HG03025 (cell line): ENCODE measurements at regions not wholly inside any gene's neighbourhood (a gene's known extent, or its start where the extent isn't known, plus 50 kb on each side); places are given as distances from the start of the nearest gene placed in this dataset.
"Not testable (repeated sequence)": the region's sequence is repeated elsewhere in the genome, so short reads cannot be mapped to it uniquely, and the experiment has no call there.

ENCODE experiments used
- ATAC-seq: cut with Tn5 transposase; IDR thresholded peaks from one replicate; pipeline ENCODE4 v1.9.1; 2021; ENCODE audit warnings: mild to moderate bottlenecking, moderate library complexity; ENCODE audit not compliant: unreplicated experiment, low FRiP score

DNA sequence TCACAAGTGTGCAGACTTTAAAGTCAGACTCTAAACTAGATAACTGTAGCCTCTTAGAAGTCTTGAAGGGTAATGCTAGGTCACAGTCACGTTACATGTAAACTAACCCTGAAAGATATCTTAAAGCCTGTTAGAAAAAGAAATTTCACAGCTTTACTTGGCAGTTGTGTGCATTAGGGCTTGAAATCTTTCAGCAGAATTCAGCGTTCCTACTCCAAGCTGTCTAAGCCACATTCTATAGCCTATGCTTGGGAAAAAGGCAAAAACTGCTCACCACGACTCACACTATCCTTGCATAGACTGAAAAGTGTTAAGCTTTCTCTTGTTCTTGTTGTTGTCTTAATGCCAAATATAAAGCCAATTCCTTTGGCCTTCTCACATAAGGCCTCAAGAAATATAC is 338.0 kb upstream of the SASH1 start:
- no peak for ATAC-seq

DNA sequence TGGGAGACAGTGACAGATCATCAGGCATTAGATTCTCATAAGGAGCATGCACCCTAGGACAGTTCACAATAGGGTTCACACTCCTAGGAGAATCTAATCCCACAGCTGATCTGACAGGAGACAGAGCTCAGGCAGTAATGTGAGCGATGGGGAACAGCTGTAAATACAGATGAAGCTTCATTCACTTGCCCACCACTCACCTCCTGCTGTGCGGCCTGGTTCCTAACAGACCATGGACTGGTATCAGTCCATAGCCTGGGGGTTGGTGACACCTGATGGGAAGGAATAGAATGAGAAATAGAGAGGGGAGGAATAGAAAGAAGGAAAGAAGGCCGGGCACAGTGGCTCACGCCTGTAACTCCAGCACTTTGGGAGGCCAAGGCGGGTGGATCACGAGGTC is 336.8 kb upstream of the SASH1 start:
- ATAC-seq: no peak

DNA sequence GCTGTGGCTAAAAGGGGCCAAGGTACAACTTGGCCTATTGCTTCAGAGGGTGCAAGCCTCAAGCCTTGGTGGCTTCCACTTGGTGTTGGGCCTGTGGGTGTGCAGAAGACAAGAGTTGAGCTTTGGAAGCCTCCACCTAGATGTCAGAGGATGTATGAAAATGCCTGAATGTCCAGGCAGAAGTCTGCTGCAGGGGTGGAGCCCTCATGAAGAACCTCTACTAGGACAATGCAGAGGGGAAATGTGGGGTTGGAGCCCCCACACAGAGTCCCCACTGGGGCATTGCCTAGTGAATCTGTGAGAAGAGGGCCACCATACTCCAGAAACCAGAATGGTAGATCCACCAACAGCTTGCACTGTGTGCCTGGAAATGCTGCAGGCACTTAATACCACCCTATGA is 332.1 kb upstream of the SASH1 start:
- ATAC-seq: not testable (repeated sequence)

DNA sequence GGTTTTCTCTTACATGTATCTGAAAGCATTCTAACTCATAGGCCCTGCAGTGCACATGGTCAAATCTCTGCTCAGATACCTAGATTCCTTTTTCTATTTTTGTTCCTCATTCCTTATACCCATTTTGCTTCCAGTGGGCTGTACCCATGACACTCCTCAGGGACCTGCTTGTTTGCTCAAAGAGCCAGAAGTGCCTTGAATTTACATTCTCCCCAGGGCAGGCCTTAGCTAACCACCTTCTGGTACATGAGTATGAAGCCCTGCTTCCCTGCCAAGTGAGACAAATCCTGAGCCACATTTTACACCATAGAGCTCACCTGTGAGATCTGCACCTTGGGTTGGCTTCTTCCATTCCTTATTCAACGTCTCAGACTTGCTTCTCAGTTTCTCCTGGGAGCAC is 326.6 kb upstream of the SASH1 start:
- ATAC-seq: no peak

DNA sequence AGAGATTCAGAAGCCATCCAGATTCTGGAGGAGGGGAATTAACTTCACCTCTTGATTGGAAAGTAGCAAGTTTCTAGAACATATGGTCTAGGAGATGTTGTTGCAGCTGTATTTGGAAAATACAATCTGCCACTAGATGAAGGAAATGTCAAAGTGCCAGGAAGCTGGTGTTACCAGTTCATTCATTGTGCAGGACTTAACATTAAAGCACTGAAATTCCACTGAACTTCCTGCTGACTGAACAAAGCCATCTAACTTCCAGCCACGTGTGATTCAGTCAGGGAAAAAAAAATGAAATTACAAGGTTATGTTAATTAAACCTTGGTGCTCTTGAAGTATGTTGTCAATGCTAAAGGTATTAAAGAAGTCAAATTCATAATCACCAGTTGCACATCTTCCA is 321.5 kb upstream of the SASH1 start:
- ATAC-seq: no peak

DNA sequence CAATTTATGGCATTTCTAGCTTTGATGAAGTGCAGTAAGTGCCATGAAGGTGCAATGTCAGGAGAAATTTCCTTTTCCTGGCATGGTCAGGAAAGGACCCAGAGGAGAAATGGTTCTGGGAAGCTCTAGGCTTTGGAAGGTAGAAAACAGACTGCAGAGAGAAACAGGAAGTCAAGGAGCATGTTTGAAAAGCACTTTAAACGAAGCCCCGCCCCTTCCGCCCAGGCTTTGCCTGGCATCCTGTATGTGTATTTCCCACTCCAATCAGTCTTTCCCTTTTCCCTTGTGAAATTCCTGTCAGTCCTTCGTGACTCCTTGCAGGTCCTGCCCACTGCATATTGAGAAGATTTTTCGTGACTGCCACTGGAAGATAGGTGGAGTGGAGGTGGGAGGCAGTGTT is 320.9 kb upstream of the SASH1 start:
- no peak for ATAC-seq

DNA sequence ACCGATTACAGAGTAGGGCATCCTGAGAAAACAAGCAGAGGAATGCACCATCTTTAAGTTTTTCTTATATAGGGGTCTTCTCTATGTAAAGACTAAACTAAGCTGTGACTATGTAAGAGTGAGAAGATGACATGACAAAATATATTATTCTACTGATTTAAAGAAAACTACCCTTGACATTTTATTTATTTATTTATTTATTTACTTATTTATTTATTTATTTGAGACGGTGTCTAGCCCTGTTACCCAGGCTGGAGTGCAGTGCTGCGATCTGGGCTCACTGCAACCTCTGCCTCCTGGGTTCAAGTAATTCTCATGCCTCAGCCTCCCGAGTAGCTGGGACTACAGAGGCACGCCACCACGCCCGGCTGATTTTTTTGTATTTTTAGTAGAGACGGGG is 320.4 kb upstream of the SASH1 start:
- not testable (repeated sequence) for ATAC-seq

DNA sequence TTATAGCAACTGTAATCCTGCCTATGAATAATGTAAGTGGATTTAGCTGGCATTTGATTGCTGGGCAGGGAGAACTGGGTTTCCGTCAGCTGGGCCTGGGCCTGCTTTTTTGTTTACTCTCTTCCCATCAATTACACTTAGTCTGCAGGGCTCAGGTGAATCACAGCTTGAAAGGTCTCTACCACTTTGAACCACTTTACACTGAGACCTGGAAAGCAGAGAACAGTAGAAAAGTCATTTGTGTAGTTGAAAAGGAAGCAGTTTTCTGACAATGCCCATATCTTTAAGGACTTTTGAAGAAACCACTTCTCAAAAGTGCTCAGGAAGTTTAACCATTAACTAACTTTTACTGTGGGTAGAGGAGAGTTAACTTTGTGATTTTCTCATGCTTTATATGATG is 315.4 kb upstream of the SASH1 start:
- ATAC-seq: no peak

DNA sequence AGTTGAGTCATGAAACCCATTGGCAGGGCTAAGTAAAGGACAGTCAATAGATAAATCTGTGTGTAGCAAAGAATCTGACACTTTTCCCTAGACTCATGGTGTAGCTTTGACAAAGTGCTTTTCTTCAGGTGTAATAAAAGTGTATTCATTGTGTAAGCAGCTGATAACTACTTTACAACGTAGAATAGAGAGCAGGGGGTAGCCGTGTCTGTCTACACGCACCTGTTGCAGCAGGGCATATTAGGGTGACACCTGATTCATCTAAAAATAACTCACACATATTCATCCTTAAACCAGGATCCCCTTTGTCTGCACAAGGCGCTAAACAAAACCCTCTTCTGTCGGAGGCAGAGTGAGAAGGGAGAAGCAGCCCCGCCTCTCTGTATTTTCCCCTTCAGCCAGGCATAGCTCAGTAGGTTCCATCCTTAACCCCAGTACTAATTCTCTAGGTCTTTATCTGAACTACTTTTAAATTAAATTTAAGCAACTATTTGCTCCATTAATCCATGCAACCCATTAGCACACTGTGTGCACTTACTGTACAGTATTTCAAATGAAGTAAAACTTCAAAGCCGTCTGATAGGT is 306.7 kb upstream of the SASH1 start:
- ATAC-seq: no peak

DNA sequence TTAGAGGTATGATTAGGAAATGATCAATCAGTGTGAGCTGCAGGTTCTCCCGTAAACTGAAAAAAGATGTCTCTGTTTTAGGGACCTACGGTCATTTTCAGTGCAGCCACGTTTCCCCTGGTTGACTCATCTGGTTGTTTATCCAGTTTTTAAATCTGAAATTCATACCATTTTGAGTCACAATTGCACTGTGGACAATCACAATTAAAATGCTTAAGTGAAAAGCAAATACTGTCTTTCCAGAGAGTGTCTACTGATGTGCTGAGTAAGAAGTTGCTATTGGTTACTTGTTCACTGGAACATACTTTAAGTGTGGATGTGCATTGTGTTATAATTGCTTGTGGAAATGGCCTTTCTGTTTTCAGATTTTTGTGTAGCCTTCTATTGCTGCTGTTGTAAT is 305.1 kb upstream of the SASH1 start:
- ATAC-seq: no peak

DNA sequence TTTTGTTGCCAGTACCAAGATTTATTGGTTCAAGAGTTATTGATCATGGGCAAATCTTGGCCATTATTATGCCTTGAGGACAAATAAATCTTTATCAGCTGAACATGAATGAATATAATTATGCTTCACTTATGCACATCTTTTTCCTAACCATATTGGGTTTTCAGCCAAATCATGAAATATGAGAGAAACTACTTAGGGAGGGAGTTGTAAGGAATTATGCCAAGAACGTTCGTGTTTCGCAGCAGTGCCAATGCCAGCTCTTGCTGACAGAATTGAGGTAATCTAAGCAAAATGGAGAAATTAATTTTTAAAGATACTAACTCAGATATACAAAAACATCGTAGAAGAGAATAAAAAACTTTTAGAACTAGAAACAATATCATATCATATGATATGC is 301.1 kb upstream of the SASH1 start:
- no peak for ATAC-seq

DNA sequence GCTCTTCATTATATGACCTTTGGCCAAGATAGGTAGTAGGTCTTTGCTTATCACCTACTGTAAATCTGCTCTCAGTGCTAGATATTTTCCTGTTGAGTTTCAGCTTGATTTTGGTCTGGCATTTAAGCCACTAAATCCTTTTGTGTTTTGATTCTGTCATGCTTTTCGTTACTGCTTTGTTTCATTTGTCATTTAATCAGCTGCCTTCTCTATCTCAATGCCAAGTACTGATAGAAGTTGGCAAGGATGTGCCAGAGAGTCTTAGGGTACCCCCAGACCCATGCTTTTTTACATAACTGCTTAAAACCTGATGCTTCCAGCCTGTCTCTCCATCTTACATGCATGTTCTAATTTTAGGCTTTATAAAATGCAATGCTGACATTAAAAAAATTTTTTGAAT is 300.1 kb upstream of the SASH1 start:
- no peak for ATAC-seq

DNA sequence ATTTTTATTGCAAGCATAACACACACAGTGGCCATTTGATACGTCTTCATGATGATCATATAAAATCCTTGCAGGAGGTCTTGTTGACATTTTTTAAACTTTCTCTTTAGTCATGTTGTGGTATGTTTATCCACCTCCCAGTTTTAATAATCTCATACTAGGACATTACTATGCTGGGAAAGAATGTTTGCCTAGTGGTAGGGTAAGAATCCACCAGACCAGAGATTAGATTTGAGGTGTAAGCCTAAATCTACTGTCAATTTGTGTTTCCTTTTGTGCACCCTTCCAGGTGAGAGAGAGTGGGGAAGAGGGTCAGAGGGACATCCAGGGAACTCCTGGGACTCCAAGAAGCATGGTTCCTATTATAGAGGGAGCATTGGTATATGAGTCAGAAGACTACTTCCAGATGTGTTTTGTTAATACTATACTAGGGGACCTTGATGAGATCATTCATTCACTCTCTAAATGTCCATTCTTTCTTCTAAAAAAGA is 298.3 kb upstream of the SASH1 start:
- no peak for ATAC-seq

DNA sequence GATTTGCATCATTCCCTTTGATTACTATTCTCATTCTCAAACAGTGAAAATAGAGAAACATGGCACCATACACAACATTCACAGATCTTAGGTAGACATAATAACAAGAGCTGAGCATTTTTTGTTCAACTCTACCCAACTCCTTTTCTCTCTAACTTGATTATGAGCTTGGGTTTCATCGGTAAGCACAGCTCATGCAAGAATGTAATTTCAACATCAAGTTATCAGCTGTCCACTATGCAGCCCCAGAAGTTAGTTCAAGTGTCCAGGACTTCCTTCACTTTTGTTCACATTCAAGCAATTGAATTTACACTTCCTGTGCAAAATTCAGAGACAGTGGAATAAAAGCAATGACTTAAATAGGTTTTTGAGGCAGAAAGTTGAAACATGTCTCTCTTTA is 297.7 kb upstream of the SASH1 start:
- no peak for ATAC-seq

DNA sequence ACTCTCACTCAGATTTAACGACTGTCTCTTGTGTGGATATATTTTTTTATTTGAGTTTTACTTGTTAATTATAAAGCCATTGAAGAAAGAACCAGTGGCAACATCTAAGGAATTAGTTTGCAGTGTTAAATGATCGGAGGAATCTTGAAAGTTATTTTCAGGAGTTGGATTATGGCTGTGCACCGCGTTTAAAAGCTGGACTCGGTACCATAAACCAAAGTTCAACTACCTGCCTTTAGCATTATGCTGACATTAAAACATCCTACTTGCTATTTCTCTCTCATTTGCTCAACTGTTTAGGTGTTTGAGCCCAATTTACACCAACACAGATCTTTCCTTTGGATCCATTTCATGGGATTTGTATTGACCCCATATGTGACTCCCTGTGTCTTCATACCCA is 289.4 kb upstream of the SASH1 start:
- no peak for ATAC-seq

DNA sequence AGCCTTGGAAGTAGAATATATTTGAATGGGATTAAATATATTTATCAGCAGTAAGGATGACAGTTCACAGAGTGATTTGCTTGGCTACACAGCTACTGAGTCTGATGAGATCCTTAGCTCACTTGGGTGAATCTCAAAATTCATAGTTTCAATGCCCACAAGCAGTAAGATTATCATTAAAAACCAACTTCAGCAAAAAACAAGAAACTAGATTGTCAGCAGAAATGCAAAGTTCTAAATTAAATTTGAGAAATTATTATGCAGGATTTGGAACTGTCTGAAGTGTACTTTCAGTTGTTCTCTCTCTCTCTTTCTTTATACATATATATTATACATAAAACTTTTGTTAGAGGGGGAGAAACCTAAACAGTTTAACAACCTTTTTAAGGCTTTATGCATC is 288.8 kb upstream of the SASH1 start:
- no peak for ATAC-seq

DNA sequence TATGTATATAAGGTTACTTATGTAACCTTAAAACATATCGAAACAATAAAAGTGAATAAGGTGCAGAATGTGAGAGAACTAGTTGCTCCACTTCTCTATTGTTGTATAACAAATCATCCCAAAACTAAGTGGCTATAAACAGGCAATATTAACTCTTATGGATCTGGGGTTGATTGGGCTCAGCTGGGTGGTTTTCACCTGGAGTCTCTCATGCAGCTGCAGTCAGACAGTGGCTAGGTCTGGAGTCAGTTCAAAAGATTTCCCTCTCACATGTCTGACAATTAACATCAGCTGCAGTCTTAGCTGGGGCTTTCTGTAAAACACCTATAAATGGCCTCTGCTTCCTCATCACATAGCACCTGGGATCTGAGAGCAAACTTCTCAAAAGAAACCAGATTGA is 288.4 kb upstream of the SASH1 start:
- no peak for ATAC-seq

DNA sequence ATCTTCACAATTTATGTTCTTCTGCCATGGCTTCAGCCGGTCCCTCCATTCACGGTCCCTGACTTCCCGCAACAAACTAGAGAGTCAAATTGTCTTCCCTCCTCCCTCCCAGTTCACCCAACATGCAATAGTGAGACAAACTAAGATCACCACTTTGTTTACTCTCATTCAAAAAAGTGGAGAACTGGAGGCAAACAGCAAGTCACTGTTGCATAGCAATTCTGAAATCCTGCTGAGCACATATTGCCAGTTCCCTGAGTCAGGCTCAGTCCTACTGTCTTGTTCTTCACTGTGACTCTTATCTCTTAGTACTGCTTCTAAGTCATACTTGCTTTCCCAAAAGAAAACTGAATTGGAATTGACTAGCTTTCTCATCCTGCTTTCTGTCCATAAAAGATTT is 287.2 kb upstream of the SASH1 start:
- ATAC-seq: no peak

DNA sequence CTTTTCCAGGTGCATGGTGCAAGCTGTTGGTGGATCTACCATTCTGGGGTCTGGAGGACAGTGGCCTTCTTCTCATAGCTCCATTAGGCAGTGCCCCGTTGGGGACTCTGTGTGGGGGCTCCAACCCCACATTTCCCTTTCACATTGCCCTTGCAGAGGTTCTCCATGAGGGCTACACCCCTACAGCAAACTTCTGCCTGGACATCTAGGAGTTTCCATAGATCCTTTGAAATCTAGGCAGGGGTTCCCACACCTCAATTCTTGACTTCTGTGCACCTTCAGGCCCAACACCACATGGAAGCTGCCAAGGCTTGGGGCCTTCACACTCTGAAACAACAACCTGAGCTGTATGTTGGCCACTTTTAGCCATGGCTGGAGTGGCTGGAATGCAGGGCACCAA is 282.8 kb upstream of the SASH1 start:
- no peak for ATAC-seq

DNA sequence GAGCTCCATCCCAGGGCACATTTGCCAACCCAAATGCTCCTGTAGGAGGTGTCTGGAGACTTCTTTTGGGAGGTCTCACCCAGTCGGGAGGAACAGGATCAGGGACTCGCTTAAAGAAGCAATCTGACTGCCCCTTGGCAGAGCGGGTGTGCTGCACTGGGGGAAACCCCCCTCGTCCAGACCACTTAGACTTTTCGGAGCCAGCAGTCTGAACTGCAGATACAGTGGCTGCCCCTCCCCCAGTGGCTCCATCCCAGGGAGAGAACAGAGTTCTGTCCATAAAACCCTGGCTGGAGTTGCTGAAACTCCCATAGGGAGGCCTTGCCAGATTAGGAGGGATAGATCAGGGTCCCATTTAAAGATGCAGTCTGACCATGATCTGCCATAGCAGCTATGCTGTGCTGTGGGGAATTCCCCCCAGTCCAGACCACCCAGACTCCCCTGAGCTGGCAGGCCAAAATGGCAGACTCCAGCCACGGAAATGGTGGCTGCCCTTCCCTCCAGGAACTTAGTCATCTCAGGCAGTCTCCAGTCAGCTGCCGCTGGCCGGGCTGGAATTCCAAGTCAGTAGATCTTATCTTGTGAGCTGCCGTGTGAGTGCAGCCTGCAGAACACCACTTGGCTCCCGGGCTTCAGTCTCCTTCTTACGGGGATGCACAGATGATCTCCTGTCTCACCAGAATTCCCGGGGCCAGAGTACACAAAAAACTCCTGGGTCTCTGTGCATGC is 278.1 kb upstream of the SASH1 start:
- ATAC-seq: no peak

DNA sequence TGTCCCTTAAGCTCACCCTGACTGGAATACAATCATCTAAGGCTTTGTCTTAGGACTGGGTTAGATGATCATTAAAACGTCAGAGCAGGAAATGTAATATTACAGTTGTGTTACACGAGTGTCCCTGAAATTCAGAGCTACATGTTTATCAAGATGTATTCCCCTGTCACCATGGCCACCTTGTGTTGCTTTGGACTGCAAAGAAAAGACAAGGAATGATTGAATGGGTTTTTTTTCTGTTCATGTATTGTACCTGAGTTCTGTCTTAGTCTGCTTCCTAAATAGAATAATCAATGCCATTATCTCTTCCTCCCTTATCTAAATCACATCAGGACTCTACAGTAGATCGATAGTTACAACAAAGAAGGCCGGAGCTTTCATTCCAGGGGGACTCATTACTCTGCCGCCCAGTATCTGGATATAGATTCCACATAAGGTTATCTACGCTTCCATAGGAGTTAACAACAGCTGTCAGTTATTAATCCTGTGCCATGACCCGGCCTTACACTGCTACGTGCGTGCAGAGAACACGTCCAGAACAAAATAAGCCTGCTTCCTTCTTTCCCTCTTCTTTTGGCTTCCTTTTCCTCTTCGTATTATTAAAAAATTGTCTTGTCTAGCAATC is 274.1 kb upstream of the SASH1 start:
- no peak for ATAC-seq

DNA sequence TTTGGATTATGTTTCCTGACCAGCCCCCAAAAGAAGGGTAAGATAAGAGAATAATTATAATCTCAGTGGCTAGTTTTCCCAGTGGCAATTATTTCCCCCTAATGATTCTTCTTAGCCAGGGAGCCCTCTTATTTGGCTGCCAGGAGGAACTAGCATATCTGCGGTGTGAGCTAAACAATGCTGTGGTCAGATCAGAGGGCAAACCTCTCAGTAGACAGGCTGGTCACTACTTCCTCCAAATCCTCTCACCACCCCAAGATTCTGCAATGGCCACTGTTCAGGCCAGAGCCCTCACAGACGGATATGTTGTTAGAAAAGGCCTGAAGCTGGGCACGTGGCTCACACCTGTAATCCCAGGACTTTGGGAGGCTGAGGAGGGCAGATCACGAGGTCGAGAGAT is 273.4 kb upstream of the SASH1 start:
- no peak for ATAC-seq
